Activated naive CD4-positive, alpha-beta T cell treated with anti-CD3 and anti-CD28 coated beads, Interleukin-2, amount 50 U/mL, for 24 hours (primary cell): ENCODE measurements at regions not wholly inside any gene's neighbourhood (a gene's known extent, or its start where the extent isn't known, plus 50 kb on each side); places are given as distances from the start of the nearest gene placed in this dataset.

Experiments used
- H3K27ac Mint-ChIP-seq: one replicate; pipeline ENCODE4 v1.8.0; 2021; ENCODE audit warnings: mild to moderate bottlenecking, mixed read lengths
- H3K27me3 Mint-ChIP-seq: one replicate; pipeline ENCODE4 v1.8.0; 2021; ENCODE audit warnings: mixed read lengths
- H3K36me3 Mint-ChIP-seq: one replicate; pipeline ENCODE4 v1.8.0; 2021; ENCODE audit warnings: mixed read lengths
- H3K4me1 Mint-ChIP-seq: one replicate; pipeline ENCODE4 v1.8.0; 2021; ENCODE audit warnings: mixed read lengths
- H3K4me3 Mint-ChIP-seq: one replicate; pipeline ENCODE4 v1.8.0; 2021; ENCODE audit warnings: mild to moderate bottlenecking, mixed read lengths
- H3K9me3 Mint-ChIP-seq: one replicate; pipeline ENCODE4 v1.8.0; 2021; ENCODE audit warnings: mixed read lengths

DNA sequence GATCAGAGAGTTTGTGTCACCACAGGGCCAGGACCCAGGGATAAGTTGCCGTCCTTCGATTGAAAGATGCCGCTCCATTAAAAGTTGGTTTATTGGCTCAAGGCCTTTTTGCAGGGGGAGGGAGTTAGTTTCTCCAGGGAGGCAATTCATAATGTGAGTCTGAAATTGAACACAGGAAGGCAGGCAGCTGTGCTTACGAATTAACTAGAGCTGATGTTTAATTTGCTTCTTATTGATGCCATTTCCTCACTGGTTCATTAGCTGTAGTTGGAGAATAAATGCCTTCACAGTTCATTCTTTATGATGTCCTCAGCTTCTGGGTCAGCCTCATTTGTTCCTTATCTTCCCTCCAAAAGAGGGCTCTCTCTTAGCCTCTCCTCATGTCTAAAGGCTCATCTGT, 113.2 kb upstream of the PTPRT start:
- H3K9me3 Mint-ChIP-seq: peaks cover 2% of the 10 kb centered on the region
- no peaks in the 10 kb centered on the region for H3K4me1 Mint-ChIP-seq
- H3K36me3 Mint-ChIP-seq: no peaks in the 10 kb centered on the region
- no peak overlapping the region for H3K27ac Mint-ChIP-seq
- H3K27me3 Mint-ChIP-seq: peaks cover 3% of the 10 kb centered on the region
- no peak overlapping the region for H3K4me3 Mint-ChIP-seq

DNA sequence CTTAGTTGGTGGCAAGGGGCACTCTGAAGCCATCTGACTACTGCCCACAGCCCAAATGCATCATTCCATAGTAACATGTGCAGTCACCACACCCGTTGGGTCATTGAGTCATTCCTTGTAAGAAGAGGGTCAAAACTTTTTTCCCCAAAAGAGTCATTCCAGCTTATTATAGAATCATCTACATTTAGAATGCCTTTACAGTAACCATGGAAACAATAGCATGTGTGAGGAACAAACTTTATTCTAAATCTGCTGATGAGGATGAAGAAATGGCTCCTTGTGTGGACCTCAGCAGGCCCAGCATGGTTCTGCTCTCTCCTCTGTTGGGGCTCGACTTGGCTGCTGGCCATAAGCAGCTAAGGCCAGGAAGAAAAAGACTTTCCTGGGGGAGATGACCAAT, 111.2 kb upstream of the PTPRT start:
- peaks cover 2% of the 10 kb centered on the region for H3K27me3 Mint-ChIP-seq
- H3K4me3 Mint-ChIP-seq: no peak overlapping the region
- no peak overlapping the region for H3K27ac Mint-ChIP-seq
- H3K36me3 Mint-ChIP-seq: no peaks in the 10 kb centered on the region
- no peaks in the 10 kb centered on the region for H3K4me1 Mint-ChIP-seq
- peaks cover 6% of the 10 kb centered on the region for H3K9me3 Mint-ChIP-seq

DNA sequence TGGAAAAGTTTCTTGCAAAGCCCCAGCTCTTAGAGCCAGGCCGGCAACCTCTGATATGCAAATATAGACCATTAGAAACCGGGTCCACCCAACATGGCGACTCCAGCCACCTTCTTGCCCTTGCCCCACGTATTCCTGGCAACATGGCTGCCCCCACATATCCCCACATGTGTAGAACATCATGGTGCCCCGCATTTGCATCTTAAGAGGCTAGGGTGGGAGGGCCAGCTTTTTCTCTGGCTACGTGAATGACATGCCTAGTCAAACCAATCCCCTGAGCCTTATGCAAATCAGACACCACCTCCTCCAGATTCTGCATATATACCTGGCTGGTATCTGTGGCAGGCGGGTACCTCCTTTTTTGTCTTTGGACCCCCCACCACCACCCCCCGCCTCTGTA, 106.1 kb upstream of the PTPRT start:
- Mint-ChIP-seq H3K9me3 (peaks cover 6% of the 10 kb centered on the region), H3K27ac (no peak overlapping the region), H3K4me3 (no peak overlapping the region), H3K4me1 (no peaks in the 10 kb centered on the region), H3K36me3 (no peaks in the 10 kb centered on the region), H3K27me3 (no peaks in the 10 kb centered on the region)

DNA sequence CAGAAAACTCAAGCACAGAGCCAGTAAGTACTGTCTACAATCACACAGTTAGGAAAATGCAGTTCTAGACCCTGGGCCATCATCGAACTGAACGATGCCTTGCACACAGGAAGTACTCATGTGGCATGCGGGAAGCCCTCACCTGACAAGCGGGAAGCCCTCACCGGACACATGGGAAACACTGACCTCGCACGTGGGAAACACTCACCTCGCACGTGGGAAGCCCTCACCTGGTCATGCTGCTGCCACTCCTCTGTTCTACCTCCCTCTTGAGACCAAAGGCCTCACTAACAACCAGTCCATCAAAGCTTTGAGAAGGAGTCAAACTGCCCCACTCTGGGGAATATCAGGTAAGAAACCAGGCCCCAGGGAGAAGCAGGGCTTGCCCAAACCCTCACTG, 105.6 kb upstream of the PTPRT start:
- H3K27ac Mint-ChIP-seq: no peak overlapping the region
- H3K27me3 Mint-ChIP-seq: peaks cover under 1% of the 10 kb centered on the region
- H3K4me1 Mint-ChIP-seq: no peaks in the 10 kb centered on the region
- H3K36me3 Mint-ChIP-seq: no peaks in the 10 kb centered on the region
- peaks cover 6% of the 10 kb centered on the region for H3K9me3 Mint-ChIP-seq
- H3K4me3 Mint-ChIP-seq: no peak overlapping the region

DNA sequence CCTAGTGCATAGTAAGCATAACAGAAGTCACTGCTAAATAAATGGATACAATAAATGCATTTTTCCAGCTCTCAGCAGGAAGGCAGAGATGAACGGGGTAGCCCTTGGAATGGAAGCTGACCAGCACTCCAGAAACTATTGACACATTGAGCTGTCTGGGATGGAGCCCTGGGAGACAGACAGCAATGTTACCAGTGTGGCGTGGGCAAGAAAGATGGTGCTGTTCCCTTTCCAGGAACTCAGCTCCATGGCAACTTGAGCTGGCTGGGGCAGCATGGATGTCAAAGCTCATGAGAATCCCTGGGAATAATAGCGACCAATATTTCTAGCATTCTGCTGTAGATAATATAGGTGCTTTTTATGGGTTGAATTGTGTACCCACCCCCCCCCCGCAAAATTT, 104.3 kb upstream of the PTPRT start:
- Mint-ChIP-seq H3K36me3 (no peaks in the 10 kb centered on the region), H3K4me3 (no peak overlapping the region), H3K9me3 (peaks cover 6% of the 10 kb centered on the region), H3K4me1 (no peaks in the 10 kb centered on the region), H3K27ac (no peak overlapping the region), H3K27me3 (peaks cover 5% of the 10 kb centered on the region)

DNA sequence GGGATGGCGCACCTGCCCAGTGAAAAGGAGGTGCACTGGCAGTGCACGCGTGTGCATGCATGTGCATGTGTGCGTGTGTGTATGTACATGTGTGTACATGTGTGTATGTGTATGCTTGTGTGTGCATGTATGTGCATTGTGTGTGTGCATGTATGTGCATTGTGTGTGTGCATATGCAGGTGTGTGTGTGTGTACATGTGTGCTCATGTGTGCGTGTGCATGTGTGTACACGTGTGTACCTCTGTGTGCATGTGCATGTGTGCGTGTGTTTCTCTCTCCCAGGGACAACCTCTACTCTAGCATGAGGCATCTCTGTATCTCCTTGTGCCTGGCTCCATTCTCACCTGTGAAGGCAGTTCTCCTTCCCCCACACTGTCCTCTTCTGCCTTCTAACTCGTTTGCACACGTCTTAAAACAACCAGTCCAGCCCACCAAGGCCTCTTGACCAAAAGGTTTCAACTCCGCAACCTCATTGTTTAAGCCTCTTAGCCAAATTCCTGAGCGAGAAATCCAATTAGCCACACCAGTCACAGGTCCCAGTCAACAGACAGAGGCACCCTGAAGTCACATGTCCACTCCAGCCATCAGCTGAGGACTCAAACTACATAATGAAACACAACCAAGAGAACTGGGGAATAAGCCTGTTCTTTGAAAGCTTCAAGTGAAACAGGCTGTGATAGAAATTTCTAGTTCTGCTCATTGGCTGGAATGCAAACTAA, 103.5 kb upstream of the PTPRT start:
- Mint-ChIP-seq H3K27ac (no peak overlapping the region), H3K4me1 (no peaks in the 10 kb centered on the region), H3K27me3 (peaks cover 6% of the 10 kb centered on the region), H3K36me3 (no peaks in the 10 kb centered on the region), H3K9me3 (peaks cover 6% of the 10 kb centered on the region), H3K4me3 (no peak overlapping the region)

DNA sequence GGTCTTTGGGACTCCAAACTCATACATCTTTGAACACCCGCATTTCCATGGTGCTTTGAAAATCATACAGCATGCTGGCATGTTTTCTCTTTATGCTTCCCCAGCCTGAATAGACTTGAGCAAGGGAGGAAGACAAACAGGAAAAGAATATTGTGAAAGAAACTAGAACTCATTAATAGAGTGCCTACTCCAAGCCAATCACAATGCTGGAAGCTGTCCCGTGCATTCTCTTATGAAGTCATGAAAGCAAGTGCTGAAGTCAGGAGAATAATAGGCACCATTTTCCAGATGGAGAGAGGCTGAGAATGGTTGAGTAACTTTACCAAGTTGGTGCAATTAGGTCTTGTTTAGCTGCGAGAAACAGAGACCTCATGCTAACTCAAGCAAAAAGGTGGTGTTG, 102.5 kb upstream of the PTPRT start:
- Mint-ChIP-seq H3K4me1 (no peaks in the 10 kb centered on the region), H3K4me3 (no peak overlapping the region), H3K36me3 (no peaks in the 10 kb centered on the region), H3K9me3 (peaks cover 4% of the 10 kb centered on the region), H3K27ac (no peak overlapping the region), H3K27me3 (peaks cover 8% of the 10 kb centered on the region)

DNA sequence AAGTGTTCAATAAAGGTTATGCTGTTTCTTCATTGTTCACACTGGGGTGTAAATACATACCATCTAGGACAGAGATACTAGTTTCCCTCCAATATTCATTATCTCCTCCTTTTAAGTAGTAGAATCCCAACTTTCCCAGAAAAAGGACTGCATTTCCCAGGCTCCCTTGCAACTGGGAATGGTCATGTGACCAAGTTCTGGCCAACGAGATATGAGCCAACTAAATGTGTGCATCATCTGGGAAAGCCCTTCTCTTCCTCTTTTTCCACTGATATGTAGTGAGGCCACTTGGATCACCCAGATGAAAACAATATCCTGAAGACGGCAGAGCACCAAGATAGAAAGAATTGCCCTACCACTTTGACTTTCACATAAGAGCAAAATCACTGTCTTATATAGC, 97.9 kb upstream of the PTPRT start:
- Mint-ChIP-seq H3K27ac (no peak overlapping the region), H3K9me3 (peaks cover 5% of the 10 kb centered on the region), H3K4me3 (no peak overlapping the region), H3K27me3 (peaks cover 28% of the 10 kb centered on the region), H3K4me1 (no peaks in the 10 kb centered on the region), H3K36me3 (no peaks in the 10 kb centered on the region)

DNA sequence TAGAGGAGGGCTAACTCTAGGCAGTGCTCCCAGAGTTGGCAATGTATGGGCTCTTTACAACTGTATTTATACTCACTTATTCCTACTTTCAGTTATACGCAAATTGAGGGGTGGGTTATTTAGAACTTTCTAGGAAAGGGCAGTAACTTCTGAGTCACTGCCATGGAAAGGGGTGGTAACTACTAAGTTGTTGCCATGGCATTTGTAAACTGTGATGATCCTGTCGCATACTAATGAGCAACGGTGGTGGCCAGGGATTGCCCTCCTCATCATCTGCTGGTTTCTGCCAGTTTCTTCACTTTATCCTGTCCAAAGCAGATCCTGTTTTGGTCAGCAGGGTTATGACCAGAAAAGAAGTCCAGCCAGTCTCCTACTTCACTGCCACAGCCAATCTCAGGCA, 95.5 kb upstream of the PTPRT start:
- Mint-ChIP-seq H3K4me3 (no peak overlapping the region), H3K36me3 (no peaks in the 10 kb centered on the region), H3K4me1 (no peaks in the 10 kb centered on the region), H3K27ac (no peak overlapping the region), H3K27me3 (peaks cover 36% of the 10 kb centered on the region), H3K9me3 (peaks cover 5% of the 10 kb centered on the region)

DNA sequence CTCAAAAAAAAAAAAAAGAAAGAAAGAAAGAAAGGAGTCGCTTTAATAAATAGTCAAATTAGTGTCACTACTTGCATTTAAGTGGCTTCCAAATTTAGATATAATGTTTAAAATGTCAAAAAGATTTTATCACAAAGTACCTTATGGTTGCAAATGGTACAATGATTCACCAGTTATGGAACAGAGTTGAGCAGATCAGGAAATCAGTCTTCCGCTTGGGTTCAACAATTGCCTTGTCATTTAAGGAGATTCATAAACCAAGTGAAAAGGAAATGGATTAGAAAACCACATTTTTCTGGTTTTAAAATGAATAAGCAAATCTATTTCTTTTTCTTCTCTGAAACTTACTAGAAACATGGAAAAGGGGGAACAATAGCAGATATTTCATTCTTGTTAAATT, 94.8 kb upstream of the PTPRT start:
- H3K36me3 Mint-ChIP-seq: no peaks in the 10 kb centered on the region
- H3K27me3 Mint-ChIP-seq: peaks cover 34% of the 10 kb centered on the region
- H3K4me1 Mint-ChIP-seq: no peaks in the 10 kb centered on the region

DNA sequence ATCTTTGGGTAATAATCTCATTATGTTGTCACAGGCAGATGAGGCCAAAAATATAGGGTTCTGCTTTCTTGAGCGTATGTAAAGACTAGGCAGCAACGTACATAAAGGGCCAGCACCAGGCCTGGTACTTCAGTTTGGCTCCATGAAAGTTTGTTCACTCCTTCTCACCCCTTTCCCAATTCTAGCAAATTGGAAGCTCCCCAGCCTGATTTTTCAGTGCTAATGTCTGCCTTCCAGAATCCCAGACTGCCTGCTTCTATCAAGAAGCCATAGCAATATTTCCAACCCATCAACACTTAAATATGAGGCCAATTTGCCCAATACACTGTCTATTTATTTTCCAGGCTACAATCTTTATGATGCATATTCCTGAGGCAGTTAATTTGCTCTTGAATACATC, 93.4 kb upstream of the PTPRT start:
- no peak overlapping the region for H3K27ac Mint-ChIP-seq
- peaks cover 5% of the 10 kb centered on the region for H3K9me3 Mint-ChIP-seq
- peaks cover 32% of the 10 kb centered on the region for H3K27me3 Mint-ChIP-seq
- no peak overlapping the region for H3K4me3 Mint-ChIP-seq
- no peaks in the 10 kb centered on the region for H3K36me3 Mint-ChIP-seq
- no peaks in the 10 kb centered on the region for H3K4me1 Mint-ChIP-seq

More for the DNA sequence above, 94.8 kb upstream of the PTPRT start:
- no peak overlapping the region for H3K4me3 Mint-ChIP-seq
- no peak overlapping the region for H3K27ac Mint-ChIP-seq
- H3K9me3 Mint-ChIP-seq: peaks cover 5% of the 10 kb centered on the region

DNA sequence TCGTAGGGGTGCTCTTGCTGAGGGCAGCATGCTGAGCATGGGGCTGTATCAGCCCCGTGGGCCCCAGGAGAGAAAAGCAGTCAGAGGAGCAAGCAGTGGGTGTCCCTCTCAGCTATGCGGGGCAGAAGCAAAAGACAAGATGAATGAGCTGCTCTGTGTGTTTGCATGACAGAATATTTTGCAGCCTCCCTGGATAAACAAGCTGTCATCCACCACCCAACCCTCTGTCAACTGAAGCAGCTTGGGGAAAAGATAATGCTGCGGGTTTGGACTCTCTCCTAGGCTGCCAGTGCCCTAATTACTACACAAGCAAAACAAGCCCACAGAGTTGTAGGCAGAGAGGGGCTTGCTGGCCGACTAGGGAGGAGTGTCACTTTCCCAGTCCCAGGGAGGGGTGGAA, 82.3 kb upstream of the PTPRT start:
- Mint-ChIP-seq H3K4me3 (no peak overlapping the region), H3K4me1 (no peaks in the 10 kb centered on the region), H3K9me3 (no peaks in the 10 kb centered on the region), H3K27me3 (peaks cover 5% of the 10 kb centered on the region), H3K36me3 (no peaks in the 10 kb centered on the region), H3K27ac (no peak overlapping the region)

DNA sequence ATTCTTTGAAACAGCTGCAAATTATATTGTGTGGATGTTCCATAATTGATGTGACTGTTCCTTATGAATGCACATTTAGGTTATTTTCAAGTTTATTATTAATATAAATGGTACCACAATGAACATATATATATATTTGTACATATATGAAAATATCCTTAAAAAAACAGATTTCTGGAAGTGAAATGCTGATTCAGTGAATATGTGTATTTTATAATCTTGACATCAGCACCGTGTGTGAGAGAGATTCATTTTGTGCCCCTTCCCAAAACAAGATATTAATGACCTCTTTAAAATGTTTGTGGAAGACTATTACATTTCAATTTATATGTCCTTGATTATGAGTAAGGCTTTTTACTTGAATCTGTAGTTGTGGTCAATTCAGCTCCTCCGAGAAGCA, 75.7 kb upstream of the PTPRT start:
- no peaks in the 10 kb centered on the region for H3K9me3 Mint-ChIP-seq
- peaks cover 6% of the 10 kb centered on the region for H3K27me3 Mint-ChIP-seq
- no peaks in the 10 kb centered on the region for H3K4me1 Mint-ChIP-seq
- H3K27ac Mint-ChIP-seq: no peak overlapping the region
- H3K4me3 Mint-ChIP-seq: no peak overlapping the region
- H3K36me3 Mint-ChIP-seq: no peaks in the 10 kb centered on the region

DNA sequence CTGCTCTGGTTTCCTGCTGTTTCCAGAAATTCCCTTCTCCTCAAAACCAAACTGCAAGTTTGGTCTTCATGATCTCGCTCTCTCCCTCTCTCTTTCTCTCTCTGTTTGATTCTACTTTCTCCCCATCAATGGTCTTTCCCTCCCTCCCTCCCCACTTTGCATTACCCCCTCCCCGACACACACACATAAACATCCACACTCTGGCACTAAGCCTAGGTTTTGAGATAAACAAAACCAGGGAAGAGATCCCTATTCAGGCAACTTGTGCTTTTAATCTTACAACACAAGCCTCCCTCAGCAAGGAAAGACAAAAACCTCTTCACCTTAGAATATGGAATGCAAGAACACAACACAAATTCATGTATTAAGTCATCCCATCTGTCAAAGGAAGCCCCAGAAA, 73.5 kb upstream of the PTPRT start:
- Mint-ChIP-seq H3K4me1 (no peaks in the 10 kb centered on the region), H3K4me3 (no peak overlapping the region)

DNA sequence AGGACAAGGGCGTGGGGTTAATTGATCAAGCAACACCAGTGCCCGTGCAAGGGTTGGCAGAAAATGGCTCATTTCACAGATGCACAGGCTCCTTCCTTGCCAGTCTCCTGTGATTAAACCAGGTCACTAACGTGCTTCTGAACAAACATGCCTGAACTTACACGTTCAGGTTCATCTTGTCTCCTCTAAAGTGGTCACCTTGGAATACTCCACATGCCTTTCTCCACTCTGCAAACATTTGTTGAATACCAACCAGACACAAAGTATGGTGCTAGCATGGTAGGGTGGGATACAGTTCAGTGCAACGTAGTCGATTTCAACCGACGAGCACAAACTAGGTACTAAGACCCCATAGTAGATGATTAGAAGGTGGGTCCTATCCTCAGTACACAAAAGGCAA, 72.6 kb upstream of the PTPRT start:
- H3K9me3 Mint-ChIP-seq: no peaks in the 10 kb centered on the region
- H3K4me1 Mint-ChIP-seq: no peaks in the 10 kb centered on the region
- H3K4me3 Mint-ChIP-seq: no peak overlapping the region
- H3K36me3 Mint-ChIP-seq: no peaks in the 10 kb centered on the region
- H3K27me3 Mint-ChIP-seq: peaks cover 6% of the 10 kb centered on the region
- no peak overlapping the region for H3K27ac Mint-ChIP-seq

More for the DNA sequence above, 73.5 kb upstream of the PTPRT start:
- H3K27me3 Mint-ChIP-seq: peaks cover 8% of the 10 kb centered on the region
- H3K27ac Mint-ChIP-seq: no peak overlapping the region
- no peaks in the 10 kb centered on the region for H3K36me3 Mint-ChIP-seq
- no peaks in the 10 kb centered on the region for H3K9me3 Mint-ChIP-seq

DNA sequence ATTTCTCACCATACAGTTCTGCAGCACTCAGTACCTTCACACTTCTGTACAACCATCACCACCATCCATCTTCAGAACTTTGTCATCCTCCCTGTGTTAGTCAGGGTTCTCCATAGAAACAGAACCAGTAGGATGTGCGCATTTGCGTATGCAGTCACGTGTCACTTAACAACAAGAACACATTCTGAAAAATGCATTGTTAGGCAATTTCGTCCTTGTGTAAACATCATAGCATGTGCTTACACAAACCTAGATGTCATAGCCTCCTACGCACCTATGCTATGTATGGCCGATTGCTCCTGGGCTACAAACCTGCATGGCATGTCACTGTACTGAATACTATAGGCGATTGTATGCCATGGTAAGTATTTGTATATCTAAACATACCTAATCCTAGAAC, 66.2 kb upstream of the PTPRT start:
- H3K9me3 Mint-ChIP-seq: no peaks in the 10 kb centered on the region
- no peaks in the 10 kb centered on the region for H3K36me3 Mint-ChIP-seq
- peaks cover 2% of the 10 kb centered on the region for H3K27me3 Mint-ChIP-seq
- no peak overlapping the region for H3K27ac Mint-ChIP-seq
- no peaks in the 10 kb centered on the region for H3K4me1 Mint-ChIP-seq
- no peak overlapping the region for H3K4me3 Mint-ChIP-seq

DNA sequence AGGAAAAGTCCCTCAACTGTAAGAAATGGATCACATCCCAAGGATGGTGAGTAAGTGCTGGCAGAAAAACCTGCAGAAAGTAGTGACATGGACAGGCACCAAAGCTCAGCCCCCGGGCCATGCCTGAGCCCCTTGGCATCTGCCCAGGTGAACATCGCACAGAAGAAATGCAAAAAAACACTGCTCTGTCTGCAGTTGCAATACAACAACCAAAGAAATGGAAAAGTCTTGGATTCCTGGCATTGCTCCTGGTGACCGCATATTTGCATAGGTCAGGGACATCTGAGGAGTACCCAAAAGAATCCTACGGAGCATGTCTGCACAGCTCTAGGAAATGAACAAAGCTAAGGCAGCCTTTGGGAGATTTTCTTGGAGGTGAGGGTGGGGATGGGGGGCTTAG, 63.1 kb upstream of the PTPRT start:
- no peaks in the 10 kb centered on the region for H3K27me3 Mint-ChIP-seq
- no peak overlapping the region for H3K4me3 Mint-ChIP-seq
- H3K9me3 Mint-ChIP-seq: no peaks in the 10 kb centered on the region
- H3K27ac Mint-ChIP-seq: no peak overlapping the region
- no peaks in the 10 kb centered on the region for H3K36me3 Mint-ChIP-seq
- H3K4me1 Mint-ChIP-seq: no peaks in the 10 kb centered on the region
